NT2/D1 (cell line): ENCODE measurements at regions not wholly inside any gene's neighbourhood (a gene's known extent, or its start where the extent isn't known, plus 50 kb on each side); places are given as distances from the start of the nearest gene placed in this dataset.
"Not testable (repeated sequence)": the region's sequence is repeated elsewhere in the genome, so short reads cannot be mapped to it uniquely, and the experiment has no call there.

ENCODE experiments used
- SUZ12 ChIP-seq: IDR thresholded peaks from 2 replicates; pipeline ENCODE4 v1.6.1; 2011; ENCODE audit not compliant: insufficient read length, insufficient read depth; ENCODE audit errors: extremely low read depth
- YY1 ChIP-seq: IDR thresholded peaks from 2 replicates; pipeline ENCODE4 v1.6.1; 2011; ENCODE audit not compliant: insufficient read length, insufficient read depth
- ZNF274 ChIP-seq: IDR thresholded peaks from 2 replicates; pipeline ENCODE4 v1.6.1; 2011; ENCODE audit warnings: mild to moderate bottlenecking, low read depth, low read length

- TF ChIP-seq ZNF274, YY1, SUZ12: not testable (repeated sequence)
Observed at GRCh38 chr9:67307109-67307508, 314.8 kb upstream of the SPATA31A3 start.
